HEK293 (cell line): ENCODE measurements at regions not wholly inside any gene's neighbourhood (a gene's known extent, or its start where the extent isn't known, plus 50 kb on each side); places are given as distances from the start of the nearest gene placed in this dataset.

Source experiments
- CTCF ChIA-PET: fragments of 350-600 bp; formaldehyde crosslinking; extraction: SDS; loops from one replicate; lab custom pipeline; 2021; ENCODE audit warnings: antibody characterized with exemption; lab: Yijun Ruan, JAX
- POLR2A ChIA-PET: fragments of 300-600 bp; formaldehyde crosslinking; extraction: SDS; loops from one replicate; lab custom pipeline; 2020; ENCODE audit warnings: antibody characterized with exemption, inconsistent platforms; lab: Yijun Ruan, JAX
- H3K27ac ChIP-seq: fragments of 200-500 bp; sonication (Bioruptor generic); 2 replicates; pipeline ENCODE4 v1.5.1; 2014; ENCODE audit warnings: low read depth, low read length, control low read depth, inconsistent platforms; ENCODE audit errors: extremely low read depth
- H3K36me3 ChIP-seq, 2 experiments: fragments of 200-500 bp in 1 of 2; sonication (Bioruptor generic) in 1 of 2; 1 replicate in 1 of 2; 2 replicates in 1 of 2; pipeline ENCODE4 v1.5.1; 2014 to 2017; ENCODE audit warnings: inconsistent platforms in 2 of 2, low read length in 2 of 2; ENCODE audit not compliant: control insufficient read depth in 2 of 2, insufficient read depth in 1 of 2
- H3K4me1 ChIP-seq: fragments of 200-500 bp; sonication (Bioruptor generic); 2 replicates; pipeline ENCODE4 v1.5.1; 2014; ENCODE audit warnings: mild to moderate bottlenecking, low read length, inconsistent platforms; ENCODE audit not compliant: control insufficient read depth, insufficient read depth
- H3K4me3 ChIP-seq: 2 replicates; pipeline ENCODE4 v1.5.1; 2011; ENCODE audit warnings: low read depth, mild to moderate bottlenecking, control low read depth, low read length, moderate library complexity
- H3K9me3 ChIP-seq: fragments of 200-500 bp; sonication (Bioruptor generic); 2 replicates; pipeline ENCODE4 v1.5.1; 2014; ENCODE audit warnings: low read depth, low read length, inconsistent platforms; ENCODE audit not compliant: control insufficient read depth, insufficient read depth
- EGR2 ChIP-seq: fragments of 450-650 bp; formaldehyde crosslinking; IDR thresholded peaks from 2 replicates; pipeline ENCODE4 v1.5.1; 2016; ENCODE audit warnings: low read depth, missing biosample characterization, missing genetic modification characterization
- GLIS1 ChIP-seq: fragments of 450-650 bp; formaldehyde crosslinking; IDR thresholded peaks from 2 replicates; pipeline ENCODE4 v1.5.1; 2016; ENCODE audit warnings: missing biosample characterization, missing genetic modification characterization
- KLF1 ChIP-seq: fragments of 450-650 bp; formaldehyde crosslinking; IDR thresholded peaks from 2 replicates; pipeline ENCODE4 v1.5.1; 2016; ENCODE audit warnings: missing biosample characterization, missing genetic modification characterization
- KLF10 ChIP-seq: fragments of 450-650 bp; IDR thresholded peaks from 2 replicates; pipeline ENCODE4 v1.5.1; 2018; ENCODE audit warnings: missing biosample characterization, mild to moderate bottlenecking, missing genetic modification characterization
- ZNF114 ChIP-seq: fragments of 450-650 bp; formaldehyde crosslinking; IDR thresholded peaks from 2 replicates; pipeline ENCODE4 v1.5.0; 2017; ENCODE audit warnings: missing biosample characterization, missing genetic modification characterization
- ZNF138 ChIP-seq: fragments of 450-650 bp; formaldehyde crosslinking; IDR thresholded peaks from 2 replicates; pipeline ENCODE4 v1.5.1; 2016; ENCODE audit warnings: missing biosample characterization, missing genetic modification characterization, borderline replicate concordance
- ZNF221 ChIP-seq: fragments of 450-650 bp; formaldehyde crosslinking; IDR thresholded peaks from 2 replicates; pipeline ENCODE4 v1.5.1; 2017; ENCODE audit warnings: missing biosample characterization, missing genetic modification characterization, borderline replicate concordance
- ZNF223 ChIP-seq: fragments of 450-650 bp; formaldehyde crosslinking; IDR thresholded peaks from 2 replicates; pipeline ENCODE4 v1.5.1; 2016; ENCODE audit warnings: missing biosample characterization, missing genetic modification characterization
- ZNF23 ChIP-seq: fragments of 450-650 bp; formaldehyde crosslinking; IDR thresholded peaks from 2 replicates; pipeline ENCODE4 v1.5.1; 2016; ENCODE audit warnings: missing biosample characterization, missing genetic modification characterization, borderline replicate concordance
- ZNF354C ChIP-seq: fragments of 450-650 bp; formaldehyde crosslinking; IDR thresholded peaks from 2 replicates; pipeline ENCODE4 v1.5.1; 2016; ENCODE audit warnings: missing biosample characterization, missing genetic modification characterization, low read depth, borderline replicate concordance
- ZNF521 ChIP-seq: fragments of 450-650 bp; formaldehyde crosslinking; IDR thresholded peaks from 2 replicates; pipeline ENCODE4 v1.5.1; 2017; ENCODE audit warnings: missing biosample characterization, mild to moderate bottlenecking, missing genetic modification characterization
- ZNF654 ChIP-seq: fragments of 450-650 bp; formaldehyde crosslinking; IDR thresholded peaks from 2 replicates; pipeline ENCODE4 v1.5.1; 2016; ENCODE audit warnings: low read depth, missing biosample characterization, missing genetic modification characterization
- ZNF777 ChIP-seq: fragments of 450-650 bp; formaldehyde crosslinking; IDR thresholded peaks from 2 replicates; pipeline ENCODE4 v1.5.1; 2017; ENCODE audit warnings: missing biosample characterization, missing genetic modification characterization, borderline replicate concordance
- ZSCAN23 ChIP-seq: fragments of 450-650 bp; formaldehyde crosslinking; IDR thresholded peaks from 2 replicates; pipeline ENCODE4 v1.5.1; 2016; ENCODE audit warnings: missing biosample characterization, missing genetic modification characterization
- ZSCAN30 ChIP-seq: fragments of 450-650 bp; IDR thresholded peaks from 2 replicates; pipeline ENCODE4 v1.5.1; 2018; ENCODE audit warnings: missing biosample characterization, mild to moderate bottlenecking, missing genetic modification characterization, moderate library complexity
- TF ChIP-seq, protein P1 (sequence below): fragments of 450-650 bp; formaldehyde crosslinking; IDR thresholded peaks from 2 replicates; pipeline ENCODE4 v1.5.1; 2016; ENCODE audit warnings: missing biosample characterization, missing genetic modification characterization, borderline replicate concordance
- TF ChIP-seq, protein P2 (sequence below): fragments of 450-650 bp; formaldehyde crosslinking; IDR thresholded peaks from 2 replicates; pipeline ENCODE4 v1.5.1; 2016; ENCODE audit warnings: missing biosample characterization, missing genetic modification characterization
- TF ChIP-seq, protein P3 (sequence below): fragments of 450-650 bp; formaldehyde crosslinking; IDR thresholded peaks from 2 replicates; pipeline ENCODE4 v1.5.1; 2016; ENCODE audit warnings: missing biosample characterization, missing genetic modification characterization
- TF ChIP-seq, protein P4 (sequence below): fragments of 450-650 bp; formaldehyde crosslinking; IDR thresholded peaks from 2 replicates; pipeline ENCODE4 v1.5.1; 2016; ENCODE audit warnings: missing biosample characterization, missing genetic modification characterization
- TF ChIP-seq, protein P5 (sequence below): fragments of 450-650 bp; formaldehyde crosslinking; IDR thresholded peaks from 2 replicates; pipeline ENCODE4 v1.5.1; 2016; ENCODE audit warnings: missing biosample characterization, missing genetic modification characterization
- TF ChIP-seq, protein P6 (sequence below): fragments of 450-650 bp; formaldehyde crosslinking; IDR thresholded peaks from 2 replicates; pipeline ENCODE4 v1.5.1; 2017; ENCODE audit warnings: missing biosample characterization, missing genetic modification characterization
- TF ChIP-seq, protein P7 (sequence below): fragments of 450-650 bp; formaldehyde crosslinking; IDR thresholded peaks from 2 replicates; pipeline ENCODE4 v1.5.1; 2016; ENCODE audit warnings: missing biosample characterization, missing genetic modification characterization

DNA sequence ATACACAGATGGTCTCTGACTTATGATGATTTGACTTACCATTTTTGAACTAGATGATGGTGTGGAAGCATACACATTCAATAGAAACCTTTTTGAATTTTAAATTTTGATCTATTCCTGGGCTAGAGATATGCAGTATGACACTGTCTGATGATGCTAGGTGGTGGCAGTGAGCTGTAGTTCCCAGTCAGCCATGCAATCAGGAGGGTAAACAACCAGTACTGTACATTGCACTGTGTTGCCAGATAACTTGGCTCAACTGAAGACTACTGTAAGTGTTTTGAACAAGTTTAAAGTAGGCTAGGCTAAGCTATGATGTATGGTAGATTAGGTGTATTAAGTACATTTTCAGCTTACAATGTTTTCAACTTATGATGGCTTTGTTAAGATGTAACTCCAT lies 859.1 kb upstream of the ARRDC3 start:
- ChIA-PET CTCF (no interaction called here), POLR2A (no interaction called here)
- no peak overlapping the region for H3K4me3 ChIP-seq
- H3K27ac ChIP-seq = no peak overlapping the region
- H3K36me3 ChIP-seq = no peaks in the 10 kb centered on the region
- H3K4me1 ChIP-seq = no peaks in the 10 kb centered on the region
- no peaks in the 10 kb centered on the region for H3K9me3 ChIP-seq
- no peak for TF ChIP-seq ZNF654 (tag by site-specific recombination)
- TF ChIP-seq ZSCAN23 (tag by site-specific recombination) = no peak
- no peak for TF ChIP-seq KLF1
- TF ChIP-seq, protein P1, sequence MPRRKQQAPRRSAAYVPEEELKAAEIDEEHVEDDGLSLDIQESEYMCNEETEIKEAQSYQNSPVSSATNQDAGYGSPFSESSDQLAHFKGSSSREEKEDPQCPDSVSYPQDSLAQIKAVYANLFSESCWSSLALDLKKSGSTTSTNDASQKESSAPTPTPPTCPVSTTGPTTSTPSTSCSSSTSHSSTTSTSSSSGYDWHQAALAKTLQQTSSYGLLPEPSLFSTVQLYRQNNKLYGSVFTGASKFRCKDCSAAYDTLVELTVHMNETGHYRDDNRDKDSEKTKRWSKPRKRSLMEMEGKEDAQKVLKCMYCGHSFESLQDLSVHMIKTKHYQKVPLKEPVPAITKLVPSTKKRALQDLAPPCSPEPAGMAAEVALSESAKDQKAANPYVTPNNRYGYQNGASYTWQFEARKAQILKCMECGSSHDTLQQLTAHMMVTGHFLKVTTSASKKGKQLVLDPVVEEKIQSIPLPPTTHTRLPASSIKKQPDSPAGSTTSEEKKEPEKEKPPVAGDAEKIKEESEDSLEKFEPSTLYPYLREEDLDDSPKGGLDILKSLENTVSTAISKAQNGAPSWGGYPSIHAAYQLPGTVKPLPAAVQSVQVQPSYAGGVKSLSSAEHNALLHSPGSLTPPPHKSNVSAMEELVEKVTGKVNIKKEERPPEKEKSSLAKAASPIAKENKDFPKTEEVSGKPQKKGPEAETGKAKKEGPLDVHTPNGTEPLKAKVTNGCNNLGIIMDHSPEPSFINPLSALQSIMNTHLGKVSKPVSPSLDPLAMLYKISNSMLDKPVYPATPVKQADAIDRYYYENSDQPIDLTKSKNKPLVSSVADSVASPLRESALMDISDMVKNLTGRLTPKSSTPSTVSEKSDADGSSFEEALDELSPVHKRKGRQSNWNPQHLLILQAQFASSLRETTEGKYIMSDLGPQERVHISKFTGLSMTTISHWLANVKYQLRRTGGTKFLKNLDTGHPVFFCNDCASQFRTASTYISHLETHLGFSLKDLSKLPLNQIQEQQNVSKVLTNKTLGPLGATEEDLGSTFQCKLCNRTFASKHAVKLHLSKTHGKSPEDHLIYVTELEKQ (tag by site-specific recombination) = no peak
- TF ChIP-seq ZNF354C (tag by site-specific recombination) = no peak
- TF ChIP-seq, protein P2, sequence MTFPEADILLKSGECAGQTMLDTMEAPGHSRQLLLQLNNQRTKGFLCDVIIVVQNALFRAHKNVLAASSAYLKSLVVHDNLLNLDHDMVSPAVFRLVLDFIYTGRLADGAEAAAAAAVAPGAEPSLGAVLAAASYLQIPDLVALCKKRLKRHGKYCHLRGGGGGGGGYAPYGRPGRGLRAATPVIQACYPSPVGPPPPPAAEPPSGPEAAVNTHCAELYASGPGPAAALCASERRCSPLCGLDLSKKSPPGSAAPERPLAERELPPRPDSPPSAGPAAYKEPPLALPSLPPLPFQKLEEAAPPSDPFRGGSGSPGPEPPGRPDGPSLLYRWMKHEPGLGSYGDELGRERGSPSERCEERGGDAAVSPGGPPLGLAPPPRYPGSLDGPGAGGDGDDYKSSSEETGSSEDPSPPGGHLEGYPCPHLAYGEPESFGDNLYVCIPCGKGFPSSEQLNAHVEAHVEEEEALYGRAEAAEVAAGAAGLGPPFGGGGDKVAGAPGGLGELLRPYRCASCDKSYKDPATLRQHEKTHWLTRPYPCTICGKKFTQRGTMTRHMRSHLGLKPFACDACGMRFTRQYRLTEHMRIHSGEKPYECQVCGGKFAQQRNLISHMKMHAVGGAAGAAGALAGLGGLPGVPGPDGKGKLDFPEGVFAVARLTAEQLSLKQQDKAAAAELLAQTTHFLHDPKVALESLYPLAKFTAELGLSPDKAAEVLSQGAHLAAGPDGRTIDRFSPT (tag by site-specific recombination) = no peak
- TF ChIP-seq EGR2 (tag by site-specific recombination) = no peak
- no peak for TF ChIP-seq ZNF223 (tag by site-specific recombination)
- TF ChIP-seq, protein P3, sequence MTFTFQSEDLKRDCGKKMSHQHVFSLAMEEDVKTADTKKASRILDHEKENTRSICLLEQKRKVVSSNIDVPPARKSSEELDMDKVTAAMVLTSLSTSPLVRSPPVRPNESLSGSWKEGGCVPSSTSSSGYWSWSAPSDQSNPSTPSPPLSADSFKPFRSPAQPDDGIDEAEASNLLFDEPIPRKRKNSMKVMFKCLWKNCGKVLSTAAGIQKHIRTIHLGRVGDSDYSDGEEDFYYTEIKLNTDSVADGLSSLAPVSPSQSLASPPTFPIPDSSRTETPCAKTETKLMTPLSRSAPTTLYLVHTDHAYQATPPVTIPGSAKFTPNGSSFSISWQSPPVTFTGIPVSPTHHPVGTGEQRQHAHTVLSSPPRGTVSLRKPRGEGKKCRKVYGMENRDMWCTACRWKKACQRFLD (tag by site-specific recombination) = no peak
- TF ChIP-seq ZSCAN30 = no peak
- TF ChIP-seq, protein P4, sequence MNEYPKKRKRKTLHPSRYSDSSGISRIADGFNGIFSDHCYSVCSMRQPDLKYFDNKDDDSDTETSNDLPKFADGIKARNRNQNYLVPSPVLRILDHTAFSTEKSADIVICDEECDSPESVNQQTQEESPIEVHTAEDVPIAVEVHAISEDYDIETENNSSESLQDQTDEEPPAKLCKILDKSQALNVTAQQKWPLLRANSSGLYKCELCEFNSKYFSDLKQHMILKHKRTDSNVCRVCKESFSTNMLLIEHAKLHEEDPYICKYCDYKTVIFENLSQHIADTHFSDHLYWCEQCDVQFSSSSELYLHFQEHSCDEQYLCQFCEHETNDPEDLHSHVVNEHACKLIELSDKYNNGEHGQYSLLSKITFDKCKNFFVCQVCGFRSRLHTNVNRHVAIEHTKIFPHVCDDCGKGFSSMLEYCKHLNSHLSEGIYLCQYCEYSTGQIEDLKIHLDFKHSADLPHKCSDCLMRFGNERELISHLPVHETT (tag by site-specific recombination) = no peak
- TF ChIP-seq ZNF521 (tag by site-specific recombination) = no peak
- TF ChIP-seq, protein P5, sequence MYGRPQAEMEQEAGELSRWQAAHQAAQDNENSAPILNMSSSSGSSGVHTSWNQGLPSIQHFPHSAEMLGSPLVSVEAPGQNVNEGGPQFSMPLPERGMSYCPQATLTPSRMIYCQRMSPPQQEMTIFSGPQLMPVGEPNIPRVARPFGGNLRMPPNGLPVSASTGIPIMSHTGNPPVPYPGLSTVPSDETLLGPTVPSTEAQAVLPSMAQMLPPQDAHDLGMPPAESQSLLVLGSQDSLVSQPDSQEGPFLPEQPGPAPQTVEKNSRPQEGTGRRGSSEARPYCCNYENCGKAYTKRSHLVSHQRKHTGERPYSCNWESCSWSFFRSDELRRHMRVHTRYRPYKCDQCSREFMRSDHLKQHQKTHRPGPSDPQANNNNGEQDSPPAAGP (tag by site-specific recombination) = no peak
- TF ChIP-seq GLIS1 (tag by site-specific recombination) = no peak
- no peak for TF ChIP-seq ZNF777 (tag by site-specific recombination)
- no peak for TF ChIP-seq ZNF221 (tag by site-specific recombination)

DNA sequence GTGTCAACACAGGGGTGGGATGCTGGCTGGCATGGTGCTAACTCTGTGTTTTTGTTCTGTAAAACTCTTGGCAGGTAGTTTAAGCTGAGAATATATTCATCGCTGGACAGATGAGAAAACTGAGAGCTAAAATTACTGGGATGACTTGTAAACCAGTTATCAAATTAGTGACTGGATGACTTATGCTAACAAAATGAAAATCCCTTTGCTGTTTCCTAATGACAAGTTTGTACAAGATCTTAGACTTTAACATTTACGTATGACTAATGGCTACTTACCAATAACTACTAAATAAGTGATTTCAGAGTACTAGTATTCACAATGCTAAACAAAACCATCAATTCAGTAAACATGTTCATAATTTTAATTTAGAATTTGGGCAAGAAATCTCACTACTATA lies 854.8 kb upstream of the ARRDC3 start:
- no peak overlapping the region for H3K27ac ChIP-seq
- ChIA-PET CTCF (interaction anchor here (0.6 to 0.8 kb wide), 2 partner anchors 11 to 725 kb away, joined by 4 read pairs; no protein-coding TSS in a partner anchor), POLR2A (no interaction called here)
- no peak for TF ChIP-seq ZNF23 (tag by site-specific recombination)
- no peak for TF ChIP-seq ZNF114 (tag by site-specific recombination)
- TF ChIP-seq, protein P6, sequence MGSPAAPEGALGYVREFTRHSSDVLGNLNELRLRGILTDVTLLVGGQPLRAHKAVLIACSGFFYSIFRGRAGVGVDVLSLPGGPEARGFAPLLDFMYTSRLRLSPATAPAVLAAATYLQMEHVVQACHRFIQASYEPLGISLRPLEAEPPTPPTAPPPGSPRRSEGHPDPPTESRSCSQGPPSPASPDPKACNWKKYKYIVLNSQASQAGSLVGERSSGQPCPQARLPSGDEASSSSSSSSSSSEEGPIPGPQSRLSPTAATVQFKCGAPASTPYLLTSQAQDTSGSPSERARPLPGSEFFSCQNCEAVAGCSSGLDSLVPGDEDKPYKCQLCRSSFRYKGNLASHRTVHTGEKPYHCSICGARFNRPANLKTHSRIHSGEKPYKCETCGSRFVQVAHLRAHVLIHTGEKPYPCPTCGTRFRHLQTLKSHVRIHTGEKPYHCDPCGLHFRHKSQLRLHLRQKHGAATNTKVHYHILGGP (tag by site-specific recombination) = no peak
- no peak for TF ChIP-seq KLF10
- TF ChIP-seq, protein P7, sequence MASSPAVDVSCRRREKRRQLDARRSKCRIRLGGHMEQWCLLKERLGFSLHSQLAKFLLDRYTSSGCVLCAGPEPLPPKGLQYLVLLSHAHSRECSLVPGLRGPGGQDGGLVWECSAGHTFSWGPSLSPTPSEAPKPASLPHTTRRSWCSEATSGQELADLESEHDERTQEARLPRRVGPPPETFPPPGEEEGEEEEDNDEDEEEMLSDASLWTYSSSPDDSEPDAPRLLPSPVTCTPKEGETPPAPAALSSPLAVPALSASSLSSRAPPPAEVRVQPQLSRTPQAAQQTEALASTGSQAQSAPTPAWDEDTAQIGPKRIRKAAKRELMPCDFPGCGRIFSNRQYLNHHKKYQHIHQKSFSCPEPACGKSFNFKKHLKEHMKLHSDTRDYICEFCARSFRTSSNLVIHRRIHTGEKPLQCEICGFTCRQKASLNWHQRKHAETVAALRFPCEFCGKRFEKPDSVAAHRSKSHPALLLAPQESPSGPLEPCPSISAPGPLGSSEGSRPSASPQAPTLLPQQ (tag by site-specific recombination) = no peak
- no peak for TF ChIP-seq ZNF138 (tag by site-specific recombination)
- H3K36me3 ChIP-seq = no peaks in the 10 kb centered on the region
- H3K9me3 ChIP-seq = no peaks in the 10 kb centered on the region
- no peaks in the 10 kb centered on the region for H3K4me1 ChIP-seq
- no peak overlapping the region for H3K4me3 ChIP-seq
